Skeletal muscle satellite cell (primary cell): ENCODE measurements at regions not wholly inside any gene's neighbourhood (a gene's known extent, or its start where the extent isn't known, plus 50 kb on each side); places are given as distances from the start of the nearest gene placed in this dataset.

Experiments
- H3K27me3 ChIP-seq: 2 replicates; pipeline ENCODE4 v1.7.0; 2013; ENCODE audit warnings: low read length; ENCODE audit not compliant: control insufficient read depth, insufficient read depth
- H3K36me3 ChIP-seq: 2 replicates; pipeline ENCODE4 v1.7.0; 2013; ENCODE audit warnings: mild to moderate bottlenecking, control low read depth, low read length; ENCODE audit not compliant: insufficient read depth
- H3K4me1 ChIP-seq: 2 replicates; pipeline ENCODE4 v1.7.0; 2013; ENCODE audit warnings: low read length; ENCODE audit not compliant: control insufficient read depth, insufficient read depth
- H3K4me2 ChIP-seq: 2 replicates; pipeline ENCODE4 v1.7.0; 2013; ENCODE audit warnings: mild to moderate bottlenecking, low read length
- H3K4me3 ChIP-seq: 2 replicates; pipeline ENCODE4 v1.7.0; 2013; ENCODE audit warnings: low read length
- H3K9ac ChIP-seq: 2 replicates; pipeline ENCODE4 v1.7.0; 2013; ENCODE audit warnings: mild to moderate bottlenecking, low read depth, low read length, moderate library complexity
- H3K9me3 ChIP-seq: replicated peaks from 2 replicates; pipeline ENCODE4 v1.7.0; 2013; ENCODE audit warnings: mild to moderate bottlenecking, control low read depth, low read length

DNA sequence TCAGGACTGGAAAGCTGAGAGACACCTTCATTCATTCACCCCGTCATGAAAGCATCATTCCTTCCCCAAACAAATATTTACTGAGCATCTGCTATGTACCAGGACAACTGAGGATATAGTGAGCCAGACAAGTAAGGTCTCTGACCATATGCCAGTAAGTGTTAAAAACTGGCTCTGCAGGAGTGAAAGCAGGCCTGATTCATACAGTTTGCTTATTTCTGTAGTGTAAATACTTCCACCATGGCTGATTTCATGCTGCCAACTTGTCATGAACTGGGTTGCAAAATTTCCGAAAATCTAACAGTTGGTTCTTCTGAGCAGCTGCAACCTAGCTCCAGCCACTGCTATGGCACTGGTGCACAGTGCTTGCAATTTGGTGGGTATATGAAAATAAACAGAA is 68.1 kb downstream of the YIPF5 start:
- H3K27me3 ChIP-seq, result no peaks in the 10 kb centered on the region
- H3K9me3 ChIP-seq, result no peaks in the 10 kb centered on the region
- H3K4me3 ChIP-seq, result no peak overlapping the region
- H3K4me2 ChIP-seq, result no peak overlapping the region
- H3K9ac ChIP-seq, result no peak overlapping the region
- H3K4me1 ChIP-seq, result peaks cover 11% of the 10 kb centered on the region
- no peaks in the 10 kb centered on the region for H3K36me3 ChIP-seq

DNA sequence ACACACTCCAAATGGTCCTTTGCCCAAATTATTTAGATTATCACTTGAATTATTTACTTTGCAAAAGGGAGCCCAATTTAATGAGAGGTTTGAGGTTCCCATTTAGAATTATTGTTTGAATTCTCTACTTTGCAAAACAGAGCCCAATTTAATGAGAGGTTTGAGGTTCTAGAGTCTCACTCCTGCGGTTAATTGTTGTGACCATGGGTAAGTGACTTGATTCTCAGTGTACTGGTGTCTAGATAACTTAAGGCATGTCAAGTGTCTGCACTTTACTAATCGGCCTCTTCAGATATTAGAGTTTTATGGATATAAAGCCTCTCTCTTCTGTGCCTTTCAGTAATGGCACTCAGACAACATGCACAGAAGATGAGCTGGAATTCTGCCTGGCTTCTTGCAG is 67.5 kb downstream of the YIPF5 start:
- Histone ChIP-seq H3K9me3 (no peaks in the 10 kb centered on the region), H3K36me3 (no peaks in the 10 kb centered on the region), H3K4me1 (peaks cover 11% of the 10 kb centered on the region), H3K4me3 (no peak overlapping the region), H3K9ac (no peak overlapping the region), H3K4me2 (no peak overlapping the region), H3K27me3 (no peaks in the 10 kb centered on the region)

DNA sequence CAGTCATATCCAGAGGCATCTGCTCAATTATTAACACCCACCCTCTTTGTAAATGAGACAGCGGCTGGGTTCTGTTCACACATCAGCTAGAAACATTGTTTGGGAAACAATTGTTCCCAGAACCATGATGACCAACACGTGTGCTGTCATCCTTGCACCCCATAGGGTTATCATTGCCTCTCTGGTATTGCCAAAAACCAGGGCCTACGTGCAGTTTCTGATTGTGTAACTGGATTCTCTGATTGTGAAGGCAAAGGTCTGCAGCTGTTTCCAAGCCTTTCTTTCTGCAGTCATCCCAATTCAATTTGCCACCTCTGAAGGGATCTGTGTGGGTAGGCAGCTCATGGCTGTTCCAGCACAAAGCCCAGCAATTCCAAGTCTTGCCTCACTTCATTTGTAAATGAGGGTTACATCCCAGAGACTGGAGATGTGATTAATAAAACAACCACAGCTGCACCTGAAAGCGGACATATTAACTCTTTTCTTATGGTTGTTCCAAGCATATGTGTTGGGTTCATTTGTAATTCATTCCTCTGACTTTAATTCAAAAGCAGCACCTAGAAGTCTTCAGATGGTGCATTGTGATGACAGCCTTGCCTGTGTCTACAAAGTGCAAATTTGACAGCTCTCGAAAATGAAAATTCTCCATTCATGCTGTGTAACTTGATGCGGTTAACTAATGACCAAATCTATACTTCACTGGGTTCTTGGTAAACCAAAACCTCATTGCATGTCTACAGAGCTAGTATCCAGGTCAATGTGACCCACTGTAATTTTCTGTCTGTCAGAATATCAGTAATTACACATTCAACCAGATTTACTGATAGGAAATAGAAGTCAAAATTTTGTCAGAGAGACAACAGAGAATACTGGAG is 66.6 kb downstream of the YIPF5 start:
- Histone ChIP-seq H3K4me3 (no peak overlapping the region), H3K9ac (no peak overlapping the region), H3K27me3 (no peaks in the 10 kb centered on the region), H3K9me3 (no peaks in the 10 kb centered on the region), H3K4me2 (no peak overlapping the region), H3K4me1 (peaks cover 11% of the 10 kb centered on the region), H3K36me3 (no peaks in the 10 kb centered on the region)

DNA sequence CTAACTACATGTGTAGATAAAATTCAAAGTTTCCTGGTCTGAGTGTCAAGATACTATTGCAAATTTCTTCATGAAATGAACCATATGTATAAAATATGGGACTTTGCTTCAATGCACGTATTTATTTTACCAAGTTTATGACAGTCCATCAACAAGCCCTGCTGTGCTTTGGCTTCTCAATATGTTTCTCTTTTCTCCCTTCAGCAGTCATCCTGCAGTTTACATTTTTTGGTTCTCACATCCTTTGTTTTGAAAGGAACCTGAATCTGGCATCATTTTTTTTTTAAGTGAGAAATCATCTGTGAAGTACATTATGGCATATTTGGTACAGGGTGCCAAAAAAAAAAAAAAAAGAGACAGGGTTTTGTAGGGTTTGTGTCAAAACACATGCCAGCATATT is 65.1 kb downstream of the YIPF5 start:
- Histone ChIP-seq H3K9me3 (no peaks in the 10 kb centered on the region), H3K36me3 (no peaks in the 10 kb centered on the region), H3K27me3 (no peaks in the 10 kb centered on the region), H3K9ac (no peak overlapping the region), H3K4me1 (peaks cover 11% of the 10 kb centered on the region), H3K4me2 (no peak overlapping the region), H3K4me3 (no peak overlapping the region)

DNA sequence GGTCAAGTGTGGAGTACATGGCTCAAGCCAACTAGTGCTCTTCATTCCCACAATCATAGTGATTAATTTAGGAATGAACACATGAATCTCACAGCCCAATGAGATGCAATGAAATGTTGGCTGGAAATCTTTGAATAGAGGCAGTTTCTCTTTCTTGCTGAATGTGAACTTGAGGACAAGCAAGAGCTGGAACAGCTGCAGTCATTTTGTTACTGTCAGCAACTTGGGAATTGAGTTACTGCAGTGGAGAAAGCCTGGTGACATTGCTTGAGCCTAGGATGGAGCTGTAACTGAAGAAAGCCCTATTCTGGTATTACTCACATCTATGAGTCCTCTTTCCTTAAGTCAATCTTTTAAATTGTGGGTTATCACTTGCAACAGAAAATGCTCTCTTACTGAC is 62.3 kb downstream of the YIPF5 start:
- Histone ChIP-seq H3K36me3 (no peaks in the 10 kb centered on the region), H3K27me3 (no peaks in the 10 kb centered on the region), H3K9me3 (no peaks in the 10 kb centered on the region), H3K4me2 (no peak overlapping the region), H3K4me3 (no peak overlapping the region), H3K9ac (no peak overlapping the region), H3K4me1 (no peaks in the 10 kb centered on the region)
